Brain microvascular endothelial cell (primary cell): ENCODE measurements at regions not wholly inside any gene's neighbourhood (a gene's known extent, or its start where the extent isn't known, plus 50 kb on each side); places are given as distances from the start of the nearest gene placed in this dataset.

Source experiments
- DNase-seq: peaks from one replicate; pipeline ENCODE4 v3.0.0-alpha.2; 2020
- H3K27ac ChIP-seq: fragments of 250-450 bp; sonication (Bioruptor Pico); 2 replicates; pipeline ENCODE4 v1.5.1; 2020; ENCODE audit warnings: mild to moderate bottlenecking, moderate library complexity
- H3K27me3 ChIP-seq: fragments of 250-450 bp; sonication (Bioruptor Pico); replicated peaks from 2 replicates; pipeline ENCODE4 v1.5.1; 2020; ENCODE audit warnings: mild to moderate bottlenecking
- H3K36me3 ChIP-seq: fragments of 250-450 bp; sonication (Bioruptor Pico); replicated peaks from 2 replicates; pipeline ENCODE4 v1.5.1; 2020; ENCODE audit warnings: mild to moderate bottlenecking
- H3K4me3 ChIP-seq: 2 replicates; pipeline ENCODE4 v1.5.1; 2011; ENCODE audit warnings: low read depth, mild to moderate bottlenecking, control low read depth, low read length, moderate library complexity
- CTCF ChIP-seq: IDR thresholded peaks from 2 replicates; pipeline ENCODE4 v1.5.1; 2011; ENCODE audit warnings: low read depth, mild to moderate bottlenecking, moderate library complexity, low read length, control low read depth, inconsistent platforms; ENCODE audit errors: missing control alignments
- in situ Hi-C: cut with HindIII; loops from 2 replicates; pipeline ENCODE4 v1.10.0; 2017; ENCODE audit warnings: low sequenced_read_pairs, low pct_ligation_motif_present

GRCh38 chr11:64461081-64461480 is 94.7 kb upstream of the SLC22A11 start:
- TF ChIP-seq CTCF, result no peak
- Histone ChIP-seq H3K27me3 (no peaks in the 10 kb centered on the region), H3K36me3 (no peaks in the 10 kb centered on the region), H3K4me3 (no peak overlapping the region), H3K27ac (no peak overlapping the region)
- in situ Hi-C loops, result no loop called here
- no peak for DNase-seq

- DNase-seq, result no peak
- TF ChIP-seq CTCF, result no peak
- Histone ChIP-seq H3K36me3 (no peaks in the 10 kb centered on the region), H3K27me3 (peaks cover 3% of the 10 kb centered on the region), H3K4me3 (no peak overlapping the region), H3K27ac (no peak overlapping the region)
- in situ Hi-C loops, result no loop called here
Observed at GRCh38 chr11:64466115-64466718, 89.5 kb upstream of the SLC22A11 start.

GRCh38 chr11:64469288-64469687 is 86.5 kb upstream of the SLC22A11 start:
- TF ChIP-seq CTCF, result no peak
- no peak overlapping the region for H3K27ac ChIP-seq

GRCh38 chr11:64472593-64473455 is 82.9 kb upstream of the SLC22A11 start:
- H3K27me3 ChIP-seq, result peaks cover 14% of the 10 kb centered on the region
- no peak overlapping the region for H3K4me3 ChIP-seq
- no peak for DNase-seq
- in situ Hi-C loops, result no loop called here
- no peak for TF ChIP-seq CTCF
- H3K36me3 ChIP-seq, result no peaks in the 10 kb centered on the region
- H3K27ac ChIP-seq, result no peak overlapping the region

More at GRCh38 chr11:64469288-64469687, 86.5 kb upstream of the SLC22A11 start:
- Histone ChIP-seq H3K4me3 (no peak overlapping the region), H3K36me3 (no peaks in the 10 kb centered on the region), H3K27me3 (peaks cover 7% of the 10 kb centered on the region)
- in situ Hi-C loops, result no loop called here
- DNase-seq, result no peak

GRCh38 chr11:64474680-64475079 is 81.1 kb upstream of the SLC22A11 start:
- no peak for TF ChIP-seq CTCF
- peaks cover 15% of the 10 kb centered on the region for H3K27me3 ChIP-seq
- no peak overlapping the region for H3K4me3 ChIP-seq
- DNase-seq, result no peak
- no peak overlapping the region for H3K27ac ChIP-seq
- in situ Hi-C loops, result no loop called here
- H3K36me3 ChIP-seq, result no peaks in the 10 kb centered on the region
